ENCODE measurements at regions not wholly inside any gene's neighbourhood (a gene's known extent, or its start where the extent isn't known, plus 50 kb on each side); places are given as distances from the start of the nearest gene placed in this dataset.

DNA sequence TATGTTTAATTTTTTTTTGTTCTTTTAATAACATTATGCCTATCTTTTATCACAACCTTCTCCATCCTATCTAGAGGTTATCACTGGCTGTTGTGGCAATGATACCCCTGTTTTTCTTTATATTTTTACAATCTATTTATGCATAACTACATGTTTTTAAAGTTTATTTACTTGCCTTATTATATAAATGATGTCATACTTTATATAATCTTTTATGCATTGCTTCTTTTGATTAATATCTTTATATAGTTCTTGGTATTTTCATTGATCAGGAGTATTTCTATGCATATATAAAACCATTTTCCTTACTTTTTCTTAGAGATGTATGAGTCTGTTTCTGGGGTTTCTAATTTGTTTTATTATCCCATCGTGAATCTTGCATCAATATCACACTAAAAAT, 719.8 kb upstream of the RAG2 start:
- H3K9me3 ChIP-seq (replicated peaks in 1 of 2; ENCODE audit: control insufficient read depth in 1 of 2, insufficient read depth in 1 of 2, low read length in 2 of 2) = no peaks in the 10 kb centered on the region
- H3K4me2 ChIP-seq (replicated peaks; ENCODE audit: extremely low read depth, low read length, poor library complexity, severe bottlenecking) = no peak overlapping the region
- no peaks in the 10 kb centered on the region for H3K36me3 Mint-ChIP-seq
- H3K4me3 ChIP-seq (replicated peaks in 1 of 3; ENCODE audit: low read depth in 2 of 3, low read length in 3 of 3) = no peak overlapping the region
- no CpG with 5 or more reads among the region's 1 CpG for WGBS (ENCODE audit: insufficient coverage)
- H2AFZ ChIP-seq (ENCODE audit: insufficient read depth, low read depth, low read length, poor library complexity, severe bottlenecking) = no peak overlapping the region
- H3K27me3 Mint-ChIP-seq (ENCODE audit: low read depth in 3 of 3) = peaks cover 0 to 1% (median 0%) of the 10 kb centered on the region in 3 donors
- no peak overlapping the region for H3K27ac Mint-ChIP-seq
- TF ChIP-seq, protein P1, sequence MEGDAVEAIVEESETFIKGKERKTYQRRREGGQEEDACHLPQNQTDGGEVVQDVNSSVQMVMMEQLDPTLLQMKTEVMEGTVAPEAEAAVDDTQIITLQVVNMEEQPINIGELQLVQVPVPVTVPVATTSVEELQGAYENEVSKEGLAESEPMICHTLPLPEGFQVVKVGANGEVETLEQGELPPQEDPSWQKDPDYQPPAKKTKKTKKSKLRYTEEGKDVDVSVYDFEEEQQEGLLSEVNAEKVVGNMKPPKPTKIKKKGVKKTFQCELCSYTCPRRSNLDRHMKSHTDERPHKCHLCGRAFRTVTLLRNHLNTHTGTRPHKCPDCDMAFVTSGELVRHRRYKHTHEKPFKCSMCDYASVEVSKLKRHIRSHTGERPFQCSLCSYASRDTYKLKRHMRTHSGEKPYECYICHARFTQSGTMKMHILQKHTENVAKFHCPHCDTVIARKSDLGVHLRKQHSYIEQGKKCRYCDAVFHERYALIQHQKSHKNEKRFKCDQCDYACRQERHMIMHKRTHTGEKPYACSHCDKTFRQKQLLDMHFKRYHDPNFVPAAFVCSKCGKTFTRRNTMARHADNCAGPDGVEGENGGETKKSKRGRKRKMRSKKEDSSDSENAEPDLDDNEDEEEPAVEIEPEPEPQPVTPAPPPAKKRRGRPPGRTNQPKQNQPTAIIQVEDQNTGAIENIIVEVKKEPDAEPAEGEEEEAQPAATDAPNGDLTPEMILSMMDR (IDR thresholded peaks at IDR 0.05) = no peak
- H3K27ac ChIP-seq (ENCODE audit: low read depth in 1 of 2, low read length in 2 of 2) = no peak overlapping the region
- no peaks in the 10 kb centered on the region for H3K4me1 Mint-ChIP-seq
- no peak overlapping the region for H3K4me3 Mint-ChIP-seq
- H3K27me3 ChIP-seq (ENCODE audit: control insufficient read depth in 2 of 2, insufficient read depth in 2 of 2, low read length in 2 of 2) = no peaks in the 10 kb centered on the region
- H4K20me1 ChIP-seq (ENCODE audit: insufficient read depth, low read length) = no peaks in the 10 kb centered on the region
- intact Hi-C loops (cut with micrococcal nuclease) = no loop called here
- no peaks in the 10 kb centered on the region for H3K36me3 ChIP-seq (replicated peaks in 1 of 2; ENCODE audit: control insufficient read depth in 1 of 2, insufficient read depth in 2 of 2, low read length in 2 of 2)
- H3K9ac ChIP-seq (ENCODE audit: insufficient read depth, low read length, poor library complexity, severe bottlenecking) = no peak overlapping the region
- H3K4me1 ChIP-seq (ENCODE audit: control insufficient read depth in 1 of 2, insufficient read depth in 2 of 2, low read length in 2 of 2) = no peaks in the 10 kb centered on the region
- H3K79me2 ChIP-seq (ENCODE audit: insufficient read depth, low read length) = no peaks in the 10 kb centered on the region
- H3K9me3 Mint-ChIP-seq = peaks cover 0 to 6% (median 0%) of the 10 kb centered on the region in 7 donors
- DNase-seq = no peak

DNA sequence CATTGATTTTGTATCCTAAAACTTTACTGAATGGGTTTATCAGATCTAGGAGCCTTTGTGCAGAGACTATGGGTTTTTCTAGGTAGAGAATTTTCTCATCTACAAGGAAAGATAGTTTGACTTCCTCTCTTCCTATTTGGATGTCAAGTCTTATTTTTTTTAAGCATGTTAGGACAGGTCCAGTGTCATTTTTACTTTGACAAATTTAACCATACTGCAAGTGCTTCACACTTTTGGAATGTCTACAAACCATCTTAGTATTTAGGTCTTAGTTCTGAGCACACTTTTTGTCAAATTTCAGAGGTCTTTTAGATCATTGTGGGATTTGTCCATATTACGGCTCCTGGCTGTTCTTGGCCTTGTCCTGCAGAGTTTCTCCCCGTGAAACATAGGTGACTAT, 715.2 kb upstream of the RAG2 start:
- Histone ChIP-seq H3K27me3 (ENCODE audit: control insufficient read depth in 2 of 2, insufficient read depth in 2 of 2, low read length in 2 of 2) (no peaks in the 10 kb centered on the region), H3K27ac (ENCODE audit: low read depth in 1 of 2, low read length in 2 of 2) (no peak overlapping the region), H3K9me3 (replicated peaks in 1 of 2; ENCODE audit: control insufficient read depth in 1 of 2, insufficient read depth in 1 of 2, low read length in 2 of 2) (peaks cover 3 to 6% of the 10 kb centered on the region in 2 donors), H3K9ac (ENCODE audit: insufficient read depth, low read length, poor library complexity, severe bottlenecking) (no peak overlapping the region), H3K4me3 (replicated peaks in 1 of 3; ENCODE audit: low read depth in 2 of 3, low read length in 3 of 3) (no peak overlapping the region), H4K20me1 (ENCODE audit: insufficient read depth, low read length) (no peaks in the 10 kb centered on the region), H3K36me3 (replicated peaks in 1 of 2; ENCODE audit: control insufficient read depth in 1 of 2, insufficient read depth in 2 of 2, low read length in 2 of 2) (no peaks in the 10 kb centered on the region), H3K79me2 (ENCODE audit: insufficient read depth, low read length) (no peaks in the 10 kb centered on the region), H3K4me2 (replicated peaks; ENCODE audit: extremely low read depth, low read length, poor library complexity, severe bottlenecking) (no peak overlapping the region), H3K4me1 (ENCODE audit: control insufficient read depth in 1 of 2, insufficient read depth in 2 of 2, low read length in 2 of 2) (no peaks in the 10 kb centered on the region), H2AFZ (ENCODE audit: insufficient read depth, low read depth, low read length, poor library complexity, severe bottlenecking) (no peak overlapping the region)
- H3K36me3 Mint-ChIP-seq = no peaks in the 10 kb centered on the region
- TF ChIP-seq, protein P1 (IDR thresholded peaks at IDR 0.05) = no peak
- no CpG with 5 or more reads among the region's 2 CpGs for WGBS (ENCODE audit: insufficient coverage)
- H3K27me3 Mint-ChIP-seq (ENCODE audit: low read depth in 3 of 3) = no peaks in the 10 kb centered on the region
- intact Hi-C loops (cut with micrococcal nuclease) = no loop called here
- H3K27ac Mint-ChIP-seq = no peak overlapping the region
- H3K4me1 Mint-ChIP-seq = no peaks in the 10 kb centered on the region
- DNase-seq = no peak
- no peak overlapping the region for H3K4me3 Mint-ChIP-seq
- peaks cover 0 to 8% (median 2%) of the 10 kb centered on the region in 7 donors for H3K9me3 Mint-ChIP-seq
